Stromal cell of bone marrow (primary cell): ENCODE measurements at regions not wholly inside any gene's neighbourhood (a gene's known extent, or its start where the extent isn't known, plus 50 kb on each side); places are given as distances from the start of the nearest gene placed in this dataset.
A peak's percentile ranks its signal among the peaks of the same experiment; 100 is the strongest.
"Not testable (repeated sequence)": the region's sequence is repeated elsewhere in the genome, so short reads cannot be mapped to it uniquely, and the experiment has no call there.

Source experiments
- DNase-seq: peaks from one replicate; pipeline ENCODE4 v3.0.0-alpha.2; 2012; ENCODE audit warnings: low read depth

DNA sequence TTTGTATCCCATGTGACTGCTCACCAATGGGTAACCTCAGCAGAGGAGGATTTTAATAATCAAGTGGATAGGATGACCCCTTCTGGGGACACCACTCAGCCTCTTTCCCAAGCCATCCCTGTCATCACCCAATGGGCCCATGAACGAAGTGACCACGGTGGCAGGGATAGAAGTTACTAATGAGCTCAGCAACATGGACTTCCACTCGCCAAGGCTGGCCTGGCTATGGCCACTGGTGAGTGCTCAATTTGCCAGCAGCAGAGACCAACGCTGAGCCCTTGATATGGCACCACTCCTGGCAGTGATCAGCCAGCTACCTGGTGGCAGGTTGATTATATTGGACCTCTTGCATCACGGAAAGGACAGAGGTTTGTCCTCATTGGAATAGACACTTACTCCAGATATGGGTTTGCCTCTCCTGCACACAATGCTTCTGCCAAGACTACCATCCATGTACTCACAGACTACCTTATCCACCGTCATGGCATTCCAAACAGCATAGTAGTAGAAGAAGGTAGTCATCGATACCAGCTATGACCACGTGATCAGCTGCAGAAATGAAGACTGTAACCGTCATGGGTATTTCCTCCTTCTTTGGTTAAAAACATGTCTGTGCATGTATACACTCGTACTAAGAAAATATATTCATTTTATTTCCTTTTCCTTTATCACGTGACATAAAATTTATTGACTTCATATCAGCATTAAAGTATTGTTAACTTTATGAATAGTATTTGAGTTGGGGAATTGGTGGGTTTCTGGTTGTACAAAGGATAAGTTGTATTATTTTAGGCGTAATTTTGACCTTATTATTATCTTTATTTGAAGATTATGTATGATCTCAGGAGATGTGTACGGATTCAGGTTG lies 562.6 kb downstream of the PTPRU start:
- no peak for DNase-seq

DNA sequence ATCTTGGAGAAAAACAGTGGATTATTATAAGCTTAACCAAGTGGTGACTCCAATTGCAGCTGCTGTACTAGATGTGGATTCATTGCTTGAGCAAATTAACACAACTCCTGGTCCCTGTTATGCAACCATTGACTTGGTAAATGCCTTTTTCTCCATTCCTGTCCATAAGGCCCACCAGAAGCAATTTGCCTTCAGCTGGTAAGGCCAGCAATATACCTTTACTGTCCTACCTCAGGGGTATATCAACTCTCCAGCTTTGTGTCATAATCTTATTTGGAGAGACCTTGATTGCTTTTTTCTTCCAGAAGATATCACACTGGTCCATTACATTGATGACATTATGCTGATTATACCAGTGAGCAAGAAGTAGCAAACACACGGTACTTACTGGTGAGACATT lies 560.8 kb downstream of the PTPRU start:
- DNase-seq: not testable (repeated sequence)

DNA sequence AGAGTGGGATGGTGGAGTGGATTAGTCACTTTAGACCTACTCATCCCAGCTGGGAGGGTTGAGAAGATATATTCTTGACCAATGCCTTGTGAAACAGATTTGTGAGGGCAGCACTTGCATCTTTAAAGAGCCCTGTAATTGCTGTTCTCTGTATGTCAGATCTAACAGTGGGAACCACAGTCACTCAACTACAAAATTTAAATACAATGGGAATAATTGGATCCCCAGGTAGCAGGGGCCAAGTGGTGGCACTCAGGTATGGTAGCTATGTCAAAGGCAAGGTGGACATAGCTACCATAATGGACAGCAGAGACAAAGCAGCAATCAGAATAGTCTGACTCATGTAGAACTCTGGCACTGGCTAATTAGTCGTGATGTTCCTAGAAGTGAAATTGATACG lies 559.6 kb downstream of the PTPRU start:
- DNase-seq: not testable (repeated sequence)

DNA sequence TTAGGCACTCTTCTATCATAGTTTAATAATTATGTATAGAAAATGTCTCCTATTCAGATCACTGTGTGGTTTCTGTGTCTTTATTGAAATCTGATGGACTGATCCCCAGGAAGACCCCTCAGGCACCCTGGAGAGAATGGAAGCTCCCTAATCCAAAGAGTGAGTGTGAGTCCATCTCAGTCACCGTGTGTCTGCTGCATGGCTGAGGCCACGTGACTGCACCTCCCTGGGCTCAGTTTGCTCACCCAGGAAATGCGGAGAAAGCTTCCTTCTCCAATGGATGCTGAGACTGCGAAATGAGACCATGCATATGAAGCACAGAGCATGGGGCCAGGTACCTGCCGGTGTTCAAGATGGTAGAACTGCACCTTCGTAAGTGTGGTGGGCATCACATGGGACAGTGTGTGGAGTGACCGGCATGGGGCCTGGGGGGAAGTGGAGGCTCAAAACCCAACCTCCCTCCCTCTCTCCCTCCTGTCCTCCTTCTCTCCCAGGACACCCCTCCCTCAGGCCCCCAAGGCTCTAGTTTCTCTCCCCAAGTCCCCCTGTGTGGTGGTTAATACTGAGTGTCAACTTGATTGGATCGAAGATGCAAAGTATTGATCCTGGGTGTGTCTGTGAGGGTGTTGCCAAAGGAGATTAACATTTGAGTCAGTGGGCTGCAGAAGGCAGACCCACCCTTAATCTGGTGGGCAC lies 557.5 kb downstream of the PTPRU start:
- DNase-seq: no peak

DNA sequence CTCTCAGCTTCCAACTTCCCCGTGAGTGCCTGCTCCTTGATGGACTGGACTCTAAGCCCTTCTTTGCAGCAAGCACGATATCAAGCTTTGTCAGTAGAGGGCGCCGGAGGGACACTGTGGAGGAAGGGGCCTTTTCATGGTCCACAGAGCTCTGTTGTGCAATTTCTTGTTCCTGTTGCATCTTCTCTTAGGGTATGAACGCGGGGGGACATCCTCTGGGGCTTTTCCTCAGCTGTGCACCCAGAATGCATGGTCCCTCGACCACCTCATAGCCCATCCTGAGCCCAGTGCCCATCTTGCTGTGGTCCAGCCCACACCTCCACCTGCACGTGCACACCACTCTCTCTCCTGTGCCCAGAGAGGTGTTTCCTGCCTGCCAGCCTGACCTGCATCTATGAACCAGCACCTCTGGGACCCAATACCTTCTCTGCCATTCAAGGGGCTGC lies 556.8 kb downstream of the PTPRU start:
- peak; percentile 65 for DNase-seq

DNA sequence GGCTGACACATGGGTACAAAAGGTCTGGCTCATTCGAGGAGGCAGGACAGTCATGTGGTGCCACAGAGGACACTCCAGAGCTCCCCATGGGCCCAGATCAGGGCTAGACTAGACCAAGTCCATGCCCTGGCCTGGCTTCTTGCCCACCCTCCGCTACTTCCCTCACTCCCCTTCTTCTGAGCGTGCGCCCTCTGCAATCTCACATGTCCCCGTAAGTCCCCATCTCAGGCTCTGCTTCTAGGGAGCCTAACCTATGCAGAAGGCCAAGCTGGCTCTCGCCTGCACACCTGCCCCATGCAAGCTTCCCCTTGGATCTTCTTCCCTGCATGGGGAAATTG lies 553.6 kb downstream of the PTPRU start:
- no peak for DNase-seq

DNA sequence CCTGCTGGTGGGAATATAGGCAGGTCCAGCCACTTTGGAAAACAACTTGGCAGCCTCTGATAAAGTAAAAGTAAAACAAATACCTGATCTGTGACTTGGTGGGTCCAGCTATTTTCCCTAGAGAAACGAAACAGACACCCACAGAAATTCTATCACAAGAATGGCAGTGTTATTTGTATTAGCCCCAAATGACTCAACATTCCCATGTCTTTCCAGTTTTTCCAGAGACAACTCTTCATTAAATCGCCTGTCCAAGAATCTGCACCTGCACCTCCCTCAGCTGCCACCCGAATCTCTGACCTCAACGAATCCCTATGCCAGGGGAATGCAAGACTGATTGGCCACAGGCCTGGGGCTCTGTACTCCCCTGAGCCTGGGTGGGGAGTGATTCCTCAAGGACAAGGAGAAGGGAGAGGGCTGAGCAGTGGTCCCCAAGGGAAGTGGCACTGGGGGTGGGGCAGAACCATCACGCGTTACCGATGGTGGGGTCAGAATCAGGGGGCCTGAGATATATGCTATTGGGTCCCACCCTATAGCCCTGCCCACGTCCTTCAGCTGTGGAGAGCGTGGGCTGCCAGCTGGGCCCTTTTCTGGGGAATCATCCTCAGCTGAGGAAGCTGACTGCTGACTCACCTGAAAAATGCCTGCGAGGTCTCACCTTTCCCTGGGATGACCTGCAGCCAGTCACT lies 553.0 kb downstream of the PTPRU start:
- DNase-seq: no peak

DNA sequence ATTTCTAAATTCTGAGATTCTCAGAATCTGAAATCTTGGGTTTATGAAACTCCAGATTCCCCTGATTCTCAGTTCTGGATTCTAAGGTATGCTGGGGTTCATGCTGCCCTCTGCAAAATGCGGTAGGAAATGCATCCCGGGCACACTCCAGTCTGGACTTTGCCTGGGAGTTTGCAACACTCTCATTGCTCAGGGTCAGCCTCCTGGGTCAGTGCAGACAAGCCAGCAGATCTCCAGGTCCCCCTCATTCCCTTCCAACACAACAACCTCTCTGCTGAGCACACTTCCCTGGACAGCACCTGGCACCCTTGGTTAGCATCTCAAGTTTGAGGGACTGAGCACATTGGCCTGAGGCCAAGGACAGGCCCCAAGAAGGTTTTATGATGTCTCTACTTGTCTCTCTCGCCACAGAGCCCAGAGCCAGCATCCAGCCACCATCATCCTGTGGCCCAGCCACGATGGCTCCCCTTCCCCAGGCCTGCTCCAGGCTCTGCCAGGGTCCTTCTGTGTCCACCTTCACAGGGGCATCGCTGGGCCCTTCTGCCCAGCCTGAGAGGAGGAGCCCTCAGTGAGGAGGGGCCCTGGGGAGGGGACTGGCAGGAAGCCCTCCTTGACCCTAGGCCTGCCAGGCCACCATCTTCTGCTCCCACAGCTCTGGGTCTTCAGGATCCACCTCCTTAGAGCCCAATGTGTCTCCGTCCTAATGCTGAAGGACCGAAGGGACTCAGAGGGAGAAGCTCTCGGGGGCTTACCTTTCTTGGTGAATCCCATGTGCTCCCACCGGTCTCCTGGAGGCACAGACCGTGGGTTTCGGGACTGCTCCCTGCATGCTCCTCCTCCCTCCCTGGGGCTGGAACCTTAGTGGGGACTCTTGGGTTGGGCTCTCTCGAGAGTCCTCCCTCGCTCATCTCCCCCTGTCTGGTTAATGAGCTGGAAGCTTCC lies 550.7 kb downstream of the PTPRU start:
- DNase-seq: no peak

DNA sequence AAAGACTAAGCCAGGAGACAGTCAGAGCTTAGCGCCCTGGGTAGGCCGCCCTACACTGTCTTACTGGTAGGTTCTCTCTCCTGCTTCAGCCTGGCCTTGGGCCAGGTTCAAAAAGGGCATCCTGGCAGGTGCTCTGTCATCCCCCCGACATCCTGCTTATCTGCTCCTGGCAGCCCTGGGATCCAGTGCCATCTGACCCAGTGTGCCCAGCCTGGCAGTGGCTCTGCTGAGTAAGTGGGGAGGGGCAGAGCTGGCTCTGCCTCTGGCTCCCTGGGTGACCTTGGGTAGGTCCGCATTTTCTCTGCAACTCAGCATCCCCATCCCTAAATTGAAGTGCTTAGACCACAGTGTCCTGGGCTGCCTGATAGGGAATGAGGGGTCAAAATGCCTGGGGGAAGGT lies 549.9 kb downstream of the PTPRU start:
- no peak for DNase-seq

DNA sequence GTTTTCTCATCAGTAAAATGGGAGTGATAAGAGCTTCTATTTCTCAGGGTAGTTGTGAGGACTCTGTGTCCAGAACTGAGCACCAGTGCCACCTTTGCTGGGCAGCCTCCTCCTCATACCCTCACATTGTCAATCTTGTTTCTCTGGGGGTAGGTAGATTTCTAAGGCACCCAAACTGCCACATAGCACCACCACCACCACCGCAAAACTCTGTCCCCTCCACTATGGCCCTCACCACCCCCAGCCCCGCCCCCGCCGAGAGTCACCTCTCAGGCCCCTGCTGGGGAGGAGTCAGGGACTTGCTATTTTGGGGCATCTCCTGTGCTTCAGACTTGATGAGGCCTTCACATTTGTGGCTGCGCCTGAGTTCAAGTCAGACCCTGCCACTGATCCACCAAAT lies 549.2 kb downstream of the PTPRU start:
- no peak for DNase-seq

DNA sequence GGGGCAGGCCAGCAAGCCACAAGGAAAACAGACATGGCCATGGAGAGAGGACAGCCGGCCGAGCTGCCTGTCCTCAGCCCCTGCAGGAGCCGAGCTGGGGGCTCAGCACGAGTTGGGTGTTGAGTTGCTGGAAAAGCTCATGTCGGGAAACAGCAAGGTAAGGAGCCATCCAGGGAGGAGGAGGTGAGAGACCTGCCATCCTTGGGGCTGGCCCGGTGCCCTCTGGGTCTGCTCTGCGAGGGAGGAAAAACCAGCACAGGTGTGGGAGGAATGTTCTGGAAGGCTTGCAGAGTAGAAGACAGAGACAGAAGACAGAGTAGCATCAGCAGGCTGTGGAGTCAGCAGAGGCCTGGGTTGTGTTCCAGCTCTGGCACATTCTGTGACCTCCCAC lies 548.8 kb downstream of the PTPRU start:
- no peak for DNase-seq

DNA sequence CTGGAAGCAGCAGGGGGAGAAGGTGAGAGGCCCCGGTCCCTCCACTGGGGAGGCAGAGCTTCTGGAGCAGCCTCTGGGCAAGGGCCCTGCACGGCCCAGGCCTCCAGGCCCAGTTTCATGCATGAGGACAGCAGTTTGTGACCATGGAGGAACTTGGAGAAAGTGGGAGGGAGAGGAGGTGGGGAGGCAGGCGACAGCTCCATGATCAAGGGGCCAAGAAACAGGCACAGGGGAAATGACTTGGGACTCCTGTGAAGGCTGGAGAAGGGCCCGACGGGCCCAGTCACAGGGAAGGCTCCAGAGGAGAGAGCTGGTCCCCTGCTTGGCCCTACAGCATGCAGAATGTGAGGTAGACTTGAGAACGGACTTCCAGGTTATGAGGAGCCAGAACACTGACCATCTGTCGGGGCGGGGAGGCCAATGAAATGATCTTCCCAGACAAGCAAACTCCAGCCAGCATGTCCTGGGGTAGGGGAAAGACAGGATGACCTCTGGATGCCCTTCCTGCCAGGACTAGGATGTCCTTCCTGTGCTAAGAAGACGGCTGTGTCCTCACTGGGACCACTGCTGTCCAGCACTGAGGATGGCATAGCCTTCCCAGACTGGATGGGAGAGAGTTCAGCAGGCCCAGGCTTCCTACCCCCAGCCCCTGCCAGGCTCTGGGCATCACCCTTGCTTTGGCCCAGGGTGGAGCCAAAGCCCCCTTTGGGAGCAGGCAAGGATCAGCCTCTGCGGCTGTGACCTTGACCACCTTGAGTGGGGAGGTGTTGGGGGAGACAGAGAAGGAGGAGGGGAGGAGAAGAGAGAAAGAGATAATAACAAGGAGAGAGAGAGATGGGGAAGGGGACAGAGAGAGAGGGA lies 548.2 kb downstream of the PTPRU start:
- no peak for DNase-seq

DNA sequence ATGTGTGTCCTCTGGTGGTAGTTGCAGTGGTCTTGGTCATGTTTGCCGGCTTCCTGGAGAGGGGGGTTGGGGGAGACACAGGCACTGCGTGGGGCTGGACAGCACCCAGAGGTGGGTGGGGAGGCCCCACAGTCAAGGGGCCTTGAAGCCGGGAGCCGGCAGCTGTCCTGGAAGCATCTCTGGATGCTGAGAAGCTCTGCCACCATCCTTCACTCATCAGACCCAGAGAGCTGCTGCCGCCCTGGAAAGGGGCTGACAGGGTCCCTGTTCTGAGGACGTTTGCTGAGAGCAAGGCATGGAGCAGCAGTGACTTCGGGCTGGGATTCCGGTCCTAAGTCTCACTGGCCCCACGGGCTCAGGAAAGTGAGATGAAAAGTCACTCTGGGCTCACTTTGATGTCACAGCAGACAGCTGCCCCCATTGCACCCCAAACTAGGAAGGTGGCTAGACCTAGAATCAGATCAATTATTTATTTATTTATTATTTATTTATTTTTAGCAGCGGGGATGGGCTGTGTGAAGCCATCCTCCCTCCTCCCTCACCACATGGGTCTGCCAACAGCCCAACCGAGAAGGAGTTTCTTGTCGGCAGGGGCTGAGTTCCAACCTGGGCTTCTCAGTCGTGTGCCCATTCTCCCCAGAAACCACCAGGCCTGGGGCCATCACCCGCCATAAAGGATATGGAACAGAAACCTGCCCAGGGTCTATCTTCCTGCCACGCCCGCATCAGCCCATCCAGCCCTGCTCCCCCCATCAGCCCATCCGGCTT lies 547.4 kb downstream of the PTPRU start:
- no peak for DNase-seq

DNA sequence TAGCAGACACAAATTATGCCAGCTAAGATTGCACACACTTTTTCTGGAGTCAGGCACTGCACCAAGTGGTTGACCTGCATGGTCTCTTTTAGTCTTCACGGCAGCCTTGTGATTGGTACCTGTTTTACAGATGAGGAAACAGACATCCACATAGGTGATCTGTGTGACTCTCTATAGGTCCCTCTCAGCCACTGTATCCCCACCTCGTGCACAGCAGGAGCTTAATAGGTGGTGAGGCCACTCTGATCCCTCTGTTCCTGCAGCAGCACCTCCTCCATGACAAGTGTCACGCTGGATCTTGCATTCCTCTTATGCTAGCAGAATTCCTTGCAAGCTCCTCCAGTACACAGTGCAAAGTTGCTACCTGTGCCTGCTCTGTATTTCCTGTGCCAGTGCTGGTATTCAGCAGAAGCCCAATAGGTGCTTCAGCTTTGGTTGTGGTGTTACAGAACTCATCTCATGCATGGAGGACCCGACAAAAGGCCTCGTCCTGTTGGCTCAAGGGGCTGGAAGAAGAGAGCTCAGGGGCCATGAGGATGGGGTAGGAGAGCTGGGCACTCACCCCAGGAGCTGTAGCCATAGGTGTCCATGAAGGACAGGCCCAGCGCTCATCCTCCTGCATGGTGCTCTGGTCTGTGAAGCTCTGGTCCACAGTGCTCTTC lies 546.7 kb downstream of the PTPRU start:
- DNase-seq: no peak

DNA sequence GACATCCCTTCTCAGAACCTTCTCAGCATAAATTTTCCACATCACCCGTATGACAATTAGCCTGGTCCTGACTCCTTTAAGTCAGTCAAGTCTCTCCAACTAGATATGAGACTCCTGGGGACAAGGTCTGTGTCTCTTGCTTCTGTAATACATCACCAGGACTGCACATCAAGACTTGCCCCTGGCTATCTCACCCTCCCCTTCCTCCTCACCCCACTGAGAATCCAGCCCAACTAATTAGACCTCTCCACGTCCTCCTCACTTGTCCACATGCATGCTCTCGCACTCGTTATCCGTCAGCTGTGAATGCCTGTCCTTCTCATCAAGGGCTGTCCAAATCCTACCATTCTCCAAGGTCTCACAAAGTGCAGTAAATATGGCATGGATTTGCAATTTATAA lies 542.8 kb downstream of the PTPRU start:
- no peak for DNase-seq

DNA sequence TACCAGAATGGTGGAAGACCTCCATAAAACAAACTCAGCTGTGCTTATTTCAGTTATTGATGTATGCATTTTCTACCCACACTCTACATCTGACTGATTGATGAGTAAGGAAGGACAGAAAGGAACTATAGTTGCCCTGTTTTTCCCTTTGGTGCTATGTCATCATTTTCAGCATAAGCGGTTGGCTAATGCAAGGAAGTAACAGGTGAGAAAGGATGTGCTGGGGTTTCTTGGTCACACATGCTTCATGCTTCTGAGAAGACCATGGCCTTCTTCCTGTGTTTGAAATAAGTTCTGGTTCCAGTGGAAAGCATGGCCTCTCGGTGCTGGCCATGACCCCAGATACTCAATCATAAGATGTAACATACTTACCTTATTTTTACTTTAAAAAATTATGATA lies 541.2 kb downstream of the PTPRU start:
- DNase-seq: no peak

DNA sequence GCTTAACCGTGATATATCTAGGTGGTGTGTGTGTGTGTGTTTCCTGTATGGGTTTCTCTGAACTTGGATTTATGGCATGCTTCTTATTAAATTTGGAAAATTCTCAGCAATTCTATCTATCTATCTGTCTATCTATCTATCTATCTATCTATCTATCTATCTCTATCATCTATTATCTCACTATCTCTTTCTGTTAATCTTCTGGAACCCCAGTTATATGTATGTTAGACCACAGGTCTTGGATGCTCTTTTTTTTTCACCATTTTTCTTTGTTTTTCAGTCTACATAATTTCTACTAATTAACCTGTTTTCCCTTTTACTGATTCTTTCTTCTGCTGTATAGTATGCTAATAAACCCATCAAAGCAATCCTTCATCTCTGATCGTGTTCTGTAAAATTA lies 538.0 kb downstream of the PTPRU start:
- no peak for DNase-seq

DNA sequence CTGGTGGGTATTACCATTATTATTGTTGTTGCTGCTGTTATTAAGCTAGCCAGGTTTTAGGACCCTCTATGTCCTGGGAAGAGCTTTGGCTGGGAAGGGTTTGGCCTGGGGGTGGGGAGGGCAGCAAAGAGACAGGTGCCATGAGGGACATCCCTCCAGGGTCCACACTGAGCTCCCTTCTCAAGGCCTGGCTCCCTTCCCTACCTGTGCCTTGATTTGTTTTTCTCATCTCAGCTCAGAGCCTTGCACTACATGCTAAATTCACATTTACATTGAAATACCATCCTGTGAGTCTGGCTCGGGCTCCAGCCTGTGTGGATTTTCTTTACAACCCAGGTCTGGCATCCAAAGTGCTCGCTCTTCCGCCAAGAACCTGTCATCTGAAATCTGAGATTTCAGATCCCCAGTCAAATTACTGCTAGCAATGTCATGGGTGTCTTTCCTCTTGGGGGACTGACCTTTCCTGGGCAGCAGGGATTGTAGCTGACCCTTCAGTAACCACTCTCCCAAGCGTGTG lies 536.3 kb downstream of the PTPRU start:
- no peak for DNase-seq

DNA sequence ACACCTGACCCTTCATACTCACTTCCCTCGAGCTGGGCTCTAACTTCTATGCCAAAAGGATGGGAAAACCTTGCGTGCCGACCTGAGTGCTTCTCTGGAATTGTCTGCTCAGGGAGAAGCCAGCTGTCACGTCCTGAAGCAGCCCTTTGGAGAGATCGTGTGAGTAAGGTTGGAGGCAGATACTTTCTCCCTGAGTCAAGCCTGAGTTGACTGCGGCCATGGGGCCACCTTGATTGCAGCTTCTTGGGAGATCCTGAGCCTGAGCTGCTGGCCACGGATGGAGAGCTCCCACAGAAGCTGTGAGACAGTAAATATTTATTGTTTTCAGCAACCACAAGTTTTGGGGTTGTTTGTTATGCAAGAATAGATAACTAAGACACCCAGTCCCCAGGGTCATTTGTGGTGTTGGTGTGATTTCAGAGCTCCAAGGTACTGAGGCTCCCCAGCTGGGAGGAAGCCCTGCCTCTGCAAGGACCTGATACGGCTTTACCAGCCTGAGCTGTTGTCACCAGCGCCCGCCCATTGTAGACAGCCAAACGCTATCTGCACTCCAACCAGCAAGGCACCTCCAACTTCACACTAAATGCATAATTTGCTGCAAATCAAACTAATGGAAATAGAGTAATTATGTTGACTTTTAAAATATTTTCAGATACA lies 531.6 kb downstream of the PTPRU start:
- DNase-seq: no peak
